Neural progenitor cell (in vitro differentiated cells): ENCODE measurements at regions not wholly inside any gene's neighbourhood (a gene's known extent, or its start where the extent isn't known, plus 50 kb on each side); places are given as distances from the start of the nearest gene placed in this dataset.

Source experiments
- DNase-seq: peaks from one replicate; pipeline ENCODE4 v3.0.0-alpha.2; 2016; ENCODE audit warnings: low spot score
- H2AFZ ChIP-seq: fragments of 200-600 bp; sonication (generic); replicated peaks from 2 replicates; pipeline ENCODE4 v1.6.1; 2016; ENCODE audit warnings: antibody characterized with exemption
- H3F3A ChIP-seq: fragments of 200-600 bp; sonication (generic); 2 replicates; pipeline ENCODE4 v1.6.1; 2016; ENCODE audit warnings: antibody characterized with exemption, low read depth
- H3K27ac ChIP-seq: fragments of 200-600 bp; sonication (generic); 2 replicates; pipeline ENCODE4 v1.5.1; 2016; ENCODE audit warnings: mild to moderate bottlenecking
- H3K27me3 ChIP-seq: fragments of 200-600 bp; sonication (generic); 2 replicates; pipeline ENCODE4 v1.6.1; 2016; ENCODE audit warnings: mild to moderate bottlenecking, moderate library complexity
- H3K36me3 ChIP-seq: fragments of 200-600 bp; sonication (generic); 2 replicates; pipeline ENCODE4 v1.5.1; 2016
- H3K4me1 ChIP-seq: fragments of 200-600 bp; sonication (generic); 2 replicates; pipeline ENCODE4 v1.6.1; 2016; ENCODE audit warnings: mixed run types
- H3K4me2 ChIP-seq: fragments of 200-600 bp; sonication (generic); 2 replicates; pipeline ENCODE4 v1.6.1; 2016
- H3K4me3 ChIP-seq: fragments of 200-600 bp; sonication (generic); 2 replicates; pipeline ENCODE4 v1.5.1; 2016
- H3K79me2 ChIP-seq: fragments of 200-600 bp; sonication (generic); 2 replicates; pipeline ENCODE4 v1.6.1; 2016; ENCODE audit warnings: low read depth
- H3K9ac ChIP-seq: fragments of 200-600 bp; sonication (generic); 2 replicates; pipeline ENCODE4 v1.6.1; 2016
- H3K9me3 ChIP-seq: fragments of 200-600 bp; sonication (generic); 2 replicates; pipeline ENCODE4 v1.5.1; 2016; ENCODE audit warnings: low read depth
- H4K20me1 ChIP-seq: fragments of 200-600 bp; sonication (generic); 2 replicates; pipeline ENCODE4 v1.6.1; 2016; ENCODE audit warnings: low read depth
- H3K27ac Mint-ChIP-seq: 3 replicates; pipeline ENCODE4 v1.8.0; 2021; ENCODE audit warnings: mixed read lengths
- H3K27me3 Mint-ChIP-seq: 2 replicates; pipeline ENCODE4 v1.8.0; 2022; ENCODE audit warnings: low read depth, mild to moderate bottlenecking, inconsistent platforms, moderate library complexity, mixed read lengths; ENCODE audit not compliant: insufficient read depth
- H3K36me3 Mint-ChIP-seq: 3 replicates; pipeline ENCODE4 v1.8.0; 2021; ENCODE audit warnings: mixed read lengths
- H3K4me1 Mint-ChIP-seq: 3 replicates; pipeline ENCODE4 v1.8.0; 2021; ENCODE audit warnings: mixed read lengths
- H3K4me3 Mint-ChIP-seq: 3 replicates; pipeline ENCODE4 v1.8.0; 2021; ENCODE audit warnings: mild to moderate bottlenecking, moderate library complexity, mixed read lengths
- H3K9me3 Mint-ChIP-seq: 3 replicates; pipeline ENCODE4 v1.8.0; 2020; ENCODE audit warnings: mixed read lengths
- CTCF ChIP-seq: fragments of 200-600 bp; sonication (generic); IDR thresholded peaks from 2 replicates; pipeline ENCODE4 v1.5.1; 2017; ENCODE audit warnings: antibody characterized with exemption, mild to moderate bottlenecking
- EZH2 ChIP-seq: fragments of 200-600 bp; sonication (generic); IDR thresholded peaks from 2 replicates; pipeline ENCODE4 v1.6.1; 2017; ENCODE audit warnings: antibody characterized with exemption, mild to moderate bottlenecking, moderate library complexity
- EZH2phosphoT487 ChIP-seq: fragments of 200-600 bp; sonication (generic); IDR thresholded peaks from 2 replicates; pipeline ENCODE4 v1.6.1; 2017; ENCODE audit warnings: antibody characterized with exemption

- Mint-ChIP-seq H3K9me3 (no peaks in the 10 kb centered on the region), H3K27ac (no peak overlapping the region), H3K4me1 (peaks cover 4% of the 10 kb centered on the region)
Observed at GRCh38 chr1:221987860-221988520, 246.1 kb upstream of the DUSP10 start.

GRCh38 chr1:221983444-221983843, 241.6 kb upstream of the DUSP10 start:
- H3K27ac ChIP-seq: no peak overlapping the region

More at GRCh38 chr1:221987860-221988520, 246.1 kb upstream of the DUSP10 start:
- Histone ChIP-seq H3K27ac (no peak overlapping the region), H3K4me3 (no peak overlapping the region), H3K27me3 (no peaks in the 10 kb centered on the region), H3K9ac (no peak overlapping the region), H3F3A (no peaks in the 10 kb centered on the region), H3K79me2 (no peaks in the 10 kb centered on the region), H4K20me1 (no peaks in the 10 kb centered on the region), H3K9me3 (no peaks in the 10 kb centered on the region), H3K4me1 (no peaks in the 10 kb centered on the region), H3K4me2 (no peak overlapping the region), H2AFZ (no peak overlapping the region), H3K36me3 (no peaks in the 10 kb centered on the region)
- no peak for DNase-seq
- Mint-ChIP-seq H3K4me3 (no peak overlapping the region), H3K36me3 (no peaks in the 10 kb centered on the region), H3K27me3 (no peaks in the 10 kb centered on the region)
- TF ChIP-seq EZH2phosphoT487: no peak
- no peak for TF ChIP-seq EZH2
- no peak for TF ChIP-seq CTCF

GRCh38 chr1:221981461-221981860, 239.6 kb upstream of the DUSP10 start:
- Histone ChIP-seq H3K4me1 (no peaks in the 10 kb centered on the region), H3K9ac (no peak overlapping the region), H3K36me3 (no peaks in the 10 kb centered on the region), H2AFZ (no peak overlapping the region), H3K27me3 (no peaks in the 10 kb centered on the region), H3K4me2 (no peak overlapping the region), H3K27ac (no peak overlapping the region), H4K20me1 (no peaks in the 10 kb centered on the region), H3K4me3 (no peak overlapping the region), H3K9me3 (no peaks in the 10 kb centered on the region), H3F3A (no peaks in the 10 kb centered on the region), H3K79me2 (no peaks in the 10 kb centered on the region)
- Mint-ChIP-seq H3K4me1 (no peaks in the 10 kb centered on the region), H3K27ac (no peak overlapping the region), H3K9me3 (no peaks in the 10 kb centered on the region), H3K27me3 (peaks cover 4% of the 10 kb centered on the region), H3K4me3 (no peak overlapping the region), H3K36me3 (no peaks in the 10 kb centered on the region)
- TF ChIP-seq CTCF (no peak), EZH2phosphoT487 (no peak), EZH2 (no peak)
- no peak for DNase-seq

More at GRCh38 chr1:221983444-221983843, 241.6 kb upstream of the DUSP10 start:
- Histone ChIP-seq H3K9me3 (no peaks in the 10 kb centered on the region), H3K4me1 (no peaks in the 10 kb centered on the region), H3K9ac (no peak overlapping the region), H3K27me3 (no peaks in the 10 kb centered on the region), H3K79me2 (no peaks in the 10 kb centered on the region), H3K4me2 (no peak overlapping the region), H3K36me3 (no peaks in the 10 kb centered on the region), H4K20me1 (no peaks in the 10 kb centered on the region), H2AFZ (no peak overlapping the region), H3F3A (no peaks in the 10 kb centered on the region), H3K4me3 (no peak overlapping the region)
- no peaks in the 10 kb centered on the region for H3K36me3 Mint-ChIP-seq
- TF ChIP-seq EZH2phosphoT487 (no peak), CTCF (no peak), EZH2 (no peak)
- no peaks in the 10 kb centered on the region for H3K9me3 Mint-ChIP-seq
- H3K4me1 Mint-ChIP-seq: no peaks in the 10 kb centered on the region
- no peak overlapping the region for H3K4me3 Mint-ChIP-seq
- no peaks in the 10 kb centered on the region for H3K27me3 Mint-ChIP-seq
- DNase-seq: no peak
- no peak overlapping the region for H3K27ac Mint-ChIP-seq
